Upper lobe of left lung (tissue), 4 donors: ENCODE measurements at regions not wholly inside any gene's neighbourhood (a gene's known extent, or its start where the extent isn't known, plus 50 kb on each side); places are given as distances from the start of the nearest gene placed in this dataset.

Source experiments
- CTCF ChIP-seq, 6 experiments: fragments of 450-650 bp in 4 of 6; fragments of 200-600 bp in 2 of 6; sonication (generic) in 2 of 6; IDR thresholded peaks; one replicate each; pipeline ENCODE4 v1.5.1; 2016 to 2019; ENCODE audit warnings: antibody characterized with exemption in 6 of 6
- POLR2A ChIP-seq, 4 donors: fragments of 450-650 bp; IDR thresholded peaks; one replicate each; pipeline ENCODE4 v1.5.1; 2016 to 2017; ENCODE audit warnings: antibody characterized with exemption in 4 of 4, mild to moderate bottlenecking in 2 of 4

- no peak for TF ChIP-seq POLR2A (IDR thresholded peaks at IDR 0.05)
- TF ChIP-seq CTCF (IDR thresholded peaks at IDR 0.05): no peak
Observed at GRCh38 chr4:144905286-144905685, 192.7 kb downstream of the ANAPC10 start.
